Rectal smooth muscle tissue (tissue), 1 donor: ENCODE measurements at regions not wholly inside any gene's neighbourhood (a gene's known extent, or its start where the extent isn't known, plus 50 kb on each side); places are given as distances from the start of the nearest gene placed in this dataset.

Experiments used
- H3K27ac ChIP-seq: one replicate; pipeline ENCODE4 v1.7.0; 2013; ENCODE audit warnings: low read depth, low read length, inconsistent platforms
- H3K27me3 ChIP-seq: one replicate; pipeline ENCODE4 v1.7.0; 2013; ENCODE audit warnings: low read length; ENCODE audit not compliant: control insufficient read depth, insufficient read depth
- H3K36me3 ChIP-seq: one replicate; pipeline ENCODE4 v1.7.0; 2013; ENCODE audit warnings: low read length; ENCODE audit not compliant: control insufficient read depth, insufficient read depth
- H3K4me1 ChIP-seq: one replicate; pipeline ENCODE4 v1.7.0; 2013; ENCODE audit warnings: low read length; ENCODE audit not compliant: control insufficient read depth, insufficient read depth
- H3K4me3 ChIP-seq: one replicate; pipeline ENCODE4 v1.7.0; 2013; ENCODE audit warnings: low read length
- H3K9ac ChIP-seq: one replicate; pipeline ENCODE4 v1.7.0; 2013; ENCODE audit warnings: low read length

GRCh38 chr2:220937245-220937644 lies 634.9 kb downstream of the EPHA4 start:
- H3K4me3 ChIP-seq = no peak overlapping the region
- H3K36me3 ChIP-seq = no peaks in the 10 kb centered on the region
- no peaks in the 10 kb centered on the region for H3K4me1 ChIP-seq
- no peak overlapping the region for H3K27ac ChIP-seq
- H3K9ac ChIP-seq = no peak overlapping the region
- H3K27me3 ChIP-seq = no peaks in the 10 kb centered on the region

GRCh38 chr2:220940646-220941045 lies 631.5 kb downstream of the EPHA4 start:
- no peaks in the 10 kb centered on the region for H3K4me1 ChIP-seq
- H3K27ac ChIP-seq = no peak overlapping the region
- H3K4me3 ChIP-seq = no peak overlapping the region
- H3K36me3 ChIP-seq = no peaks in the 10 kb centered on the region
- no peak overlapping the region for H3K9ac ChIP-seq
- peaks cover 2% of the 10 kb centered on the region for H3K27me3 ChIP-seq

DNA sequence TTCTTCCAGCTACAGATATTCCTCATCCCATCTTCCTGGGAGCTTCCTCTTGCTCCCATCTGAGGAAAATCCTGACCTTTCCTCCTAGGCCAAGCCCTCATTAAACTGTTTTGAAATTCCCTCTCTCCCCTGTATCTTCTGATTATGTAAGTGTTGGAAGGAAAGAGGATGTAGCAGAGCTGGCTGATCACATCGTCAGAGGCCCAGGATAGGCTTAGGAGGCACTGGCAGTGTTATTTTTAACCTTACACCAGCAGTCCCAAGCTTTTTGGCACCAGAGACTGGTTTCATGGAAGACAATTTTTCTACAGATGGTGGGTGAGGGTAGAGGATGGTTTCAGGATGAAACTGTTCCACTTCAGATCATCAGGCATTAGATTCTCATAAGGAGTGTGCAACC lies 630.4 kb downstream of the EPHA4 start:
- H3K36me3 ChIP-seq = no peaks in the 10 kb centered on the region
- H3K9ac ChIP-seq = no peak overlapping the region
- H3K27me3 ChIP-seq = peaks cover 2% of the 10 kb centered on the region
- H3K27ac ChIP-seq = no peak overlapping the region
- H3K4me1 ChIP-seq = no peaks in the 10 kb centered on the region
- no peak overlapping the region for H3K4me3 ChIP-seq

DNA sequence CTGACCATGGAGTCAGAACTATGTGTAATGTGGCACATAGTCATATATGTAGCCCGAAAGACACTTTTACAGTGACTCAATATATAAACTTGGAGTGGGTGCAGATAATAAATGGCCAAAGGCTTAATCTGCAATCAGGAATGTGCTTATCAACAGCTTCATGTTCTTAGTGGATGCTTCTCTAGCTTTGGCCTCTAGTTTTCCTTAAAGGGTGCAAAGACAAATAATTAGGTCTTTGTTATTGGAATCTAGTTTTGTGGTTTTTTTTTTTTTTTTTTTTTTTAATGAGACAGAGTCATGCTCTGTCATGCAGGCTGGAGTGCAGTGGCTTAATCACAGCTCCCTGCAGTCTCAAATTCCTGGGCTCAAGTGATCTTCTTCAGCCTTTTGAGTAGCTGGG lies 625.6 kb downstream of the EPHA4 start:
- Histone ChIP-seq H3K4me3 (no peak overlapping the region), H3K36me3 (no peaks in the 10 kb centered on the region), H3K27ac (no peak overlapping the region), H3K4me1 (no peaks in the 10 kb centered on the region), H3K27me3 (peaks cover 2% of the 10 kb centered on the region), H3K9ac (no peak overlapping the region)

GRCh38 chr2:220948579-220948978 lies 623.5 kb downstream of the EPHA4 start:
- H3K27me3 ChIP-seq = peaks cover 2% of the 10 kb centered on the region
- no peaks in the 10 kb centered on the region for H3K36me3 ChIP-seq
- H3K4me1 ChIP-seq = no peaks in the 10 kb centered on the region
- no peak overlapping the region for H3K9ac ChIP-seq
- H3K27ac ChIP-seq = no peak overlapping the region
- no peak overlapping the region for H3K4me3 ChIP-seq

- H3K9ac ChIP-seq = no peak overlapping the region
- H3K4me3 ChIP-seq = no peak overlapping the region
- no peak overlapping the region for H3K27ac ChIP-seq
- no peaks in the 10 kb centered on the region for H3K36me3 ChIP-seq
- no peaks in the 10 kb centered on the region for H3K27me3 ChIP-seq
- no peaks in the 10 kb centered on the region for H3K4me1 ChIP-seq
Observed at GRCh38 chr2:220949466-220949865, 622.6 kb downstream of the EPHA4 start.

- no peaks in the 10 kb centered on the region for H3K27me3 ChIP-seq
- H3K27ac ChIP-seq = no peak overlapping the region
- H3K4me1 ChIP-seq = peaks cover 2% of the 10 kb centered on the region
Observed at GRCh38 chr2:220955776-220956175, 616.3 kb downstream of the EPHA4 start.

GRCh38 chr2:220956429-220956828 lies 615.7 kb downstream of the EPHA4 start:
- Histone ChIP-seq H3K36me3 (no peaks in the 10 kb centered on the region), H3K4me3 (no peak overlapping the region), H3K9ac (no peak overlapping the region), H3K27ac (no peak overlapping the region), H3K4me1 (peaks cover 2% of the 10 kb centered on the region), H3K27me3 (no peaks in the 10 kb centered on the region)

More at GRCh38 chr2:220955776-220956175, 616.3 kb downstream of the EPHA4 start:
- Histone ChIP-seq H3K9ac (no peak overlapping the region), H3K4me3 (no peak overlapping the region), H3K36me3 (no peaks in the 10 kb centered on the region)

GRCh38 chr2:220959391-220959802 lies 612.7 kb downstream of the EPHA4 start:
- Histone ChIP-seq H3K9ac (no peak overlapping the region), H3K36me3 (no peaks in the 10 kb centered on the region), H3K27ac (no peak overlapping the region), H3K4me3 (no peak overlapping the region), H3K27me3 (no peaks in the 10 kb centered on the region), H3K4me1 (peaks cover 2% of the 10 kb centered on the region)

DNA sequence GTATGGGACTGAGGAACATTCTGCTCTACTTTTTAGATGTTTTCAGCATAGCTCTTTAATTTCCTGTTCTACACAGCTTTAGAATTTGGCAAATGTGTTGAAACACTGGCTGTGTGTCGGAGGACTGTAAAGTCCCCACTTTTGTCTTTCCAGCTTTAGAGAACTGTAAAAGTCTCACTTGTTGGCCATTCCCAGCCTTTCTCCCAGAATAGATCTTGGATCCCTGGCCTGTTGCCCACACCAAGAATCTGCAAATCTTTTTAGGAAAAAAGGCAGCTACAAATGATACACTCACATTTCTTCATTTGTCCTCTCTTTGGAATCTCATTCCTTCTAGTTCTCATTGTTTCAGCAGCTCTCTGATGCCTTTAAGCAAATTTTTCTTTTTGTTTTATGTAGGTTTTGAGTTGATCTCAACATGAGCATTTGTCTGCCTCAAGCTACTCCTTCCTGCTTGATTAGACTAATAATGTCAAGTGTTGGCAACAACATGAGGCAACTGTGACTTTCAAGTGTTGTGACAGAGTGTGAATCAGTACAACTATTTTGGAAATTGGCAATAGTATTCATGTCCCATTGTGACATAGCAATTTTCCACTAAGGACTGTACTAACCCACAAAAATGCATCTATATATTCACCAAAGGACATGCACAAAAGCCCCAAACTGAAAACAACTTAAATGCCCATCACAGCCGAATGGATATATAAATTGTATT lies 610.8 kb downstream of the EPHA4 start:
- no peak overlapping the region for H3K27ac ChIP-seq
- H3K27me3 ChIP-seq = no peaks in the 10 kb centered on the region
- H3K4me1 ChIP-seq = peaks cover 2% of the 10 kb centered on the region
- H3K4me3 ChIP-seq = no peak overlapping the region
- H3K36me3 ChIP-seq = no peaks in the 10 kb centered on the region
- H3K9ac ChIP-seq = no peak overlapping the region

GRCh38 chr2:220962556-220962955 lies 609.5 kb downstream of the EPHA4 start:
- Histone ChIP-seq H3K27ac (no peak overlapping the region), H3K9ac (no peak overlapping the region), H3K36me3 (no peaks in the 10 kb centered on the region), H3K27me3 (no peaks in the 10 kb centered on the region), H3K4me3 (no peak overlapping the region), H3K4me1 (peaks cover 2% of the 10 kb centered on the region)

DNA sequence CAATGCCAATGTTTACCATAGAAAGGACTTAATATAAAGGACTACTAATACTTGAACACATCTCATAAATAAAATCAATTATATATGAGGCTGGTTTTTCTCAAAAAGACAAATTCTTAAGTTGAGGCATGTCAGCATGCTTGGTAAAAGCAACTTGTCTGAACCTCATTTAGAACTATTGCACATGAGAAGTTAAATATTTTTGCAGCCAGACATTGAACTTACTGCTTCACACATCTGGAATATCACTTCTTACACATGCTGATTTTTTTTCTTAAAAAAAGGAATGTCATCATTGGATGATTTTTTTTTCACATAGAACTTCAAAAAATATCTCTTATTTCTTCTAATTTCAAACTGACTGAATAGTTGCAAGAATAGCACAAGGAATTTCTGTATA lies 609.0 kb downstream of the EPHA4 start:
- H3K27me3 ChIP-seq = no peaks in the 10 kb centered on the region
- peaks cover 2% of the 10 kb centered on the region for H3K4me1 ChIP-seq
- no peaks in the 10 kb centered on the region for H3K36me3 ChIP-seq
- no peak overlapping the region for H3K4me3 ChIP-seq
- H3K27ac ChIP-seq = no peak overlapping the region
- no peak overlapping the region for H3K9ac ChIP-seq

- H3K27ac ChIP-seq = no peak overlapping the region
- H3K36me3 ChIP-seq = no peaks in the 10 kb centered on the region
- H3K4me3 ChIP-seq = no peak overlapping the region
- H3K4me1 ChIP-seq = peaks cover 2% of the 10 kb centered on the region
- no peaks in the 10 kb centered on the region for H3K27me3 ChIP-seq
- no peak overlapping the region for H3K9ac ChIP-seq
Observed at GRCh38 chr2:220963930-220964329, 608.2 kb downstream of the EPHA4 start.
